ENCODE measurements at regions not wholly inside any gene's neighbourhood (a gene's known extent, or its start where the extent isn't known, plus 50 kb on each side); places are given as distances from the start of the nearest gene placed in this dataset.

- TF ChIP-seq RNF2 (IDR thresholded peaks at IDR 0.05; ENCODE audit: borderline replicate concordance, low read depth, low read length, missing control alignments, poor library complexity, severe bottlenecking), result no peak
- no peak for TF ChIP-seq RXRA (IDR thresholded peaks at IDR 0.05; ENCODE audit: insufficient read depth, low read depth, low read length)
- TF ChIP-seq RBBP5 (IDR thresholded peaks at IDR 0.05; ENCODE audit: borderline replicate concordance, low read depth, low read length), result no peak
- no peak for TF ChIP-seq E2F6 (IDR thresholded peaks at IDR 0.05)
- no peak for TF ChIP-seq GTF2F1 (IDR thresholded peaks at IDR 0.05; ENCODE audit: borderline replicate concordance, low read depth, low read length)
- TF ChIP-seq HDAC6 (IDR thresholded peaks at IDR 0.05; ENCODE audit: low read depth, low read length), result no peak
- no peak for TF ChIP-seq SP2 (IDR thresholded peaks at IDR 0.05; ENCODE audit: low read length)
- TF ChIP-seq GABPA (IDR thresholded peaks at IDR 0.05; ENCODE audit: borderline replicate concordance, insufficient read depth, low read length), result no peak
- TF ChIP-seq, protein P1, sequence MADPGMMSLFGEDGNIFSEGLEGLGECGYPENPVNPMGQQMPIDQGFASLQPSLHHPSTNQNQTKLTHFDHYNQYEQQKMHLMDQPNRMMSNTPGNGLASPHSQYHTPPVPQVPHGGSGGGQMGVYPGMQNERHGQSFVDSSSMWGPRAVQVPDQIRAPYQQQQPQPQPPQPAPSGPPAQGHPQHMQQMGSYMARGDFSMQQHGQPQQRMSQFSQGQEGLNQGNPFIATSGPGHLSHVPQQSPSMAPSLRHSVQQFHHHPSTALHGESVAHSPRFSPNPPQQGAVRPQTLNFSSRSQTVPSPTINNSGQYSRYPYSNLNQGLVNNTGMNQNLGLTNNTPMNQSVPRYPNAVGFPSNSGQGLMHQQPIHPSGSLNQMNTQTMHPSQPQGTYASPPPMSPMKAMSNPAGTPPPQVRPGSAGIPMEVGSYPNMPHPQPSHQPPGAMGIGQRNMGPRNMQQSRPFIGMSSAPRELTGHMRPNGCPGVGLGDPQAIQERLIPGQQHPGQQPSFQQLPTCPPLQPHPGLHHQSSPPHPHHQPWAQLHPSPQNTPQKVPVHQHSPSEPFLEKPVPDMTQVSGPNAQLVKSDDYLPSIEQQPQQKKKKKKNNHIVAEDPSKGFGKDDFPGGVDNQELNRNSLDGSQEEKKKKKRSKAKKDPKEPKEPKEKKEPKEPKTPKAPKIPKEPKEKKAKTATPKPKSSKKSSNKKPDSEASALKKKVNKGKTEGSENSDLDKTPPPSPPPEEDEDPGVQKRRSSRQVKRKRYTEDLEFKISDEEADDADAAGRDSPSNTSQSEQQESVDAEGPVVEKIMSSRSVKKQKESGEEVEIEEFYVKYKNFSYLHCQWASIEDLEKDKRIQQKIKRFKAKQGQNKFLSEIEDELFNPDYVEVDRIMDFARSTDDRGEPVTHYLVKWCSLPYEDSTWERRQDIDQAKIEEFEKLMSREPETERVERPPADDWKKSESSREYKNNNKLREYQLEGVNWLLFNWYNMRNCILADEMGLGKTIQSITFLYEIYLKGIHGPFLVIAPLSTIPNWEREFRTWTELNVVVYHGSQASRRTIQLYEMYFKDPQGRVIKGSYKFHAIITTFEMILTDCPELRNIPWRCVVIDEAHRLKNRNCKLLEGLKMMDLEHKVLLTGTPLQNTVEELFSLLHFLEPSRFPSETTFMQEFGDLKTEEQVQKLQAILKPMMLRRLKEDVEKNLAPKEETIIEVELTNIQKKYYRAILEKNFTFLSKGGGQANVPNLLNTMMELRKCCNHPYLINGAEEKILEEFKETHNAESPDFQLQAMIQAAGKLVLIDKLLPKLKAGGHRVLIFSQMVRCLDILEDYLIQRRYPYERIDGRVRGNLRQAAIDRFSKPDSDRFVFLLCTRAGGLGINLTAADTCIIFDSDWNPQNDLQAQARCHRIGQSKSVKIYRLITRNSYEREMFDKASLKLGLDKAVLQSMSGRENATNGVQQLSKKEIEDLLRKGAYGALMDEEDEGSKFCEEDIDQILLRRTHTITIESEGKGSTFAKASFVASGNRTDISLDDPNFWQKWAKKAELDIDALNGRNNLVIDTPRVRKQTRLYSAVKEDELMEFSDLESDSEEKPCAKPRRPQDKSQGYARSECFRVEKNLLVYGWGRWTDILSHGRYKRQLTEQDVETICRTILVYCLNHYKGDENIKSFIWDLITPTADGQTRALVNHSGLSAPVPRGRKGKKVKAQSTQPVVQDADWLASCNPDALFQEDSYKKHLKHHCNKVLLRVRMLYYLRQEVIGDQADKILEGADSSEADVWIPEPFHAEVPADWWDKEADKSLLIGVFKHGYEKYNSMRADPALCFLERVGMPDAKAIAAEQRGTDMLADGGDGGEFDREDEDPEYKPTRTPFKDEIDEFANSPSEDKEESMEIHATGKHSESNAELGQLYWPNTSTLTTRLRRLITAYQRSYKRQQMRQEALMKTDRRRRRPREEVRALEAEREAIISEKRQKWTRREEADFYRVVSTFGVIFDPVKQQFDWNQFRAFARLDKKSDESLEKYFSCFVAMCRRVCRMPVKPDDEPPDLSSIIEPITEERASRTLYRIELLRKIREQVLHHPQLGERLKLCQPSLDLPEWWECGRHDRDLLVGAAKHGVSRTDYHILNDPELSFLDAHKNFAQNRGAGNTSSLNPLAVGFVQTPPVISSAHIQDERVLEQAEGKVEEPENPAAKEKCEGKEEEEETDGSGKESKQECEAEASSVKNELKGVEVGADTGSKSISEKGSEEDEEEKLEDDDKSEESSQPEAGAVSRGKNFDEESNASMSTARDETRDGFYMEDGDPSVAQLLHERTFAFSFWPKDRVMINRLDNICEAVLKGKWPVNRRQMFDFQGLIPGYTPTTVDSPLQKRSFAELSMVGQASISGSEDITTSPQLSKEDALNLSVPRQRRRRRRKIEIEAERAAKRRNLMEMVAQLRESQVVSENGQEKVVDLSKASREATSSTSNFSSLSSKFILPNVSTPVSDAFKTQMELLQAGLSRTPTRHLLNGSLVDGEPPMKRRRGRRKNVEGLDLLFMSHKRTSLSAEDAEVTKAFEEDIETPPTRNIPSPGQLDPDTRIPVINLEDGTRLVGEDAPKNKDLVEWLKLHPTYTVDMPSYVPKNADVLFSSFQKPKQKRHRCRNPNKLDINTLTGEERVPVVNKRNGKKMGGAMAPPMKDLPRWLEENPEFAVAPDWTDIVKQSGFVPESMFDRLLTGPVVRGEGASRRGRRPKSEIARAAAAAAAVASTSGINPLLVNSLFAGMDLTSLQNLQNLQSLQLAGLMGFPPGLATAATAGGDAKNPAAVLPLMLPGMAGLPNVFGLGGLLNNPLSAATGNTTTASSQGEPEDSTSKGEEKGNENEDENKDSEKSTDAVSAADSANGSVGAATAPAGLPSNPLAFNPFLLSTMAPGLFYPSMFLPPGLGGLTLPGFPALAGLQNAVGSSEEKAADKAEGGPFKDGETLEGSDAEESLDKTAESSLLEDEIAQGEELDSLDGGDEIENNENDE (IDR thresholded peaks at IDR 0.05; ENCODE audit: insufficient replicate concordance, low read length), result no peak
Observed at GRCh38 chr5:18403941-18404438, 769.7 kb downstream of the TAF11L14 start (continued).

Data from H1 (cell line).